ENCODE measurements at regions not wholly inside any gene's neighbourhood (a gene's known extent, or its start where the extent isn't known, plus 50 kb on each side); places are given as distances from the start of the nearest gene placed in this dataset.

DNA sequence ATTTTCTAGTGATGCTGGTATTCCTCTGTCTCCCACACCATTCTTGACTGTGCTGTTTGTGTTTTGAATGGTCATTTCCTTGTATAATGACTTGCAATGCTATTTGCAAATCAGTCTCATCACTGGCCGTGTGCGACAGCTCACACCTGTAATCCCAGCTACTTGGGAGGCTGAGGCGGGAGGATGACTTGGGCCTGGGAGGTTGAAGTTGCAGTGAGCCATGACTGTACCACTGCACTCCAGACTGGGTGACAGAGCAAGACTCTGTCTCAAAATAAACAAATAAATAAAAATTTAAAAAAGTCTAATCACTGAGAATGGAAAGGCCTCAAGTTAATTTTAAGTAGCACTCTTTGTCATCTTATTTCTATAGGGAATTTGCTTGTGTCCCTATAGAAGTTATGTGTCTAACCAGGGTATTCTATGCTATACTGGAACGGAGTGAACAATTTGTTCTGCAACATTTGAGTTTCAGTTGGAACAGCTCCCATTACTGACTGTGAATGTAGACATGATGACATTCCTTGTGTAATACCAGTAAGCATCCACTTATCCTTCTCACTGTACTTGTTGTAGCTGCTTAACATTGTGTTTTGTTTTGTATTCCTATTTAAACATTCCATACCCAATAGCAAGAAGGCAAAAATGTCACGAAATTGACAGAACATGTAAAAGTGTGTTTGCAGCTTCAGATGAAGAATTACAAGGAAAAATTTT, 126.3 kb downstream of the MGST1 start:
- Histone ChIP-seq H3K27ac (ENCODE audit: insufficient read length, low read depth, low read length) (no peak overlapping the region), H3K9ac (ENCODE audit: extremely low read depth, insufficient read length, low read length) (no peak overlapping the region), H3K4me2 (ENCODE audit: insufficient read depth, insufficient read length, low read length) (no peak overlapping the region), H2BK12ac (ENCODE audit: insufficient read length, low read depth, low read length) (no peak overlapping the region), H2BK120ac (ENCODE audit: low read depth, low read length, poor library complexity, severe bottlenecking) (no peak overlapping the region), H4K20me1 (ENCODE audit: control insufficient read depth, insufficient read depth, insufficient read length) (no peaks in the 10 kb centered on the region), H3K14ac (ENCODE audit: insufficient read depth, low read length) (no peak overlapping the region), H4K8ac (replicated peaks; ENCODE audit: insufficient read length, low read depth, low read length) (no peak overlapping the region), H3T11ph (ENCODE audit: low read length) (no peak overlapping the region), H3K18ac (ENCODE audit: insufficient read length, low read depth, low read length) (no peak overlapping the region), H3K79me1 (ENCODE audit: insufficient read depth, low read depth, low read length, poor library complexity, severe bottlenecking) (no peaks in the 10 kb centered on the region), H3K79me2 (ENCODE audit: insufficient read depth, low read length) (no peaks in the 10 kb centered on the region), H4K5ac (ENCODE audit: insufficient read length, low read depth, low read length) (no peak overlapping the region), H2BK5ac (ENCODE audit: insufficient read length, low read length) (no peak overlapping the region), H3K56ac (ENCODE audit: insufficient read length, low read depth, low read length) (no peak overlapping the region), H3K9me3 (ENCODE audit: control insufficient read depth, low read depth, low read length) (no peaks in the 10 kb centered on the region), H3K4ac (ENCODE audit: low read depth, low read length) (no peak overlapping the region), H3K23me2 (ENCODE audit: insufficient read length, low read depth, low read length, poor library complexity, severe bottlenecking) (no peaks in the 10 kb centered on the region), H2AFZ (ENCODE audit: low read length) (no peak overlapping the region), H2AK5ac (ENCODE audit: insufficient read length, low read length) (no peak overlapping the region), H3K27me3 (ENCODE audit: insufficient read depth, low read length) (no peaks in the 10 kb centered on the region), H2BK15ac (ENCODE audit: low read depth, low read length) (no peak overlapping the region), H2BK20ac (ENCODE audit: low read depth, low read length, poor library complexity, severe bottlenecking) (no peak overlapping the region), H3K4me1 (ENCODE audit: insufficient read depth, low read length) (no peaks in the 10 kb centered on the region), H4K91ac (ENCODE audit: insufficient read length, low read depth, low read length) (no peak overlapping the region), H3K23ac (ENCODE audit: insufficient read length, low read depth, low read length) (no peak overlapping the region)
- no peak overlapping the region for H3K4me3 Mint-ChIP-seq
- no CpG with 5 or more reads among the region's 5 CpGs for WGBS (ENCODE audit: extremely low coverage, insufficient read length, low lambda C conversion rate)
- no peak overlapping the region for H3K27ac Mint-ChIP-seq
- no peaks in the 10 kb centered on the region for H3K4me1 Mint-ChIP-seq
- TF ChIP-seq, protein P1, sequence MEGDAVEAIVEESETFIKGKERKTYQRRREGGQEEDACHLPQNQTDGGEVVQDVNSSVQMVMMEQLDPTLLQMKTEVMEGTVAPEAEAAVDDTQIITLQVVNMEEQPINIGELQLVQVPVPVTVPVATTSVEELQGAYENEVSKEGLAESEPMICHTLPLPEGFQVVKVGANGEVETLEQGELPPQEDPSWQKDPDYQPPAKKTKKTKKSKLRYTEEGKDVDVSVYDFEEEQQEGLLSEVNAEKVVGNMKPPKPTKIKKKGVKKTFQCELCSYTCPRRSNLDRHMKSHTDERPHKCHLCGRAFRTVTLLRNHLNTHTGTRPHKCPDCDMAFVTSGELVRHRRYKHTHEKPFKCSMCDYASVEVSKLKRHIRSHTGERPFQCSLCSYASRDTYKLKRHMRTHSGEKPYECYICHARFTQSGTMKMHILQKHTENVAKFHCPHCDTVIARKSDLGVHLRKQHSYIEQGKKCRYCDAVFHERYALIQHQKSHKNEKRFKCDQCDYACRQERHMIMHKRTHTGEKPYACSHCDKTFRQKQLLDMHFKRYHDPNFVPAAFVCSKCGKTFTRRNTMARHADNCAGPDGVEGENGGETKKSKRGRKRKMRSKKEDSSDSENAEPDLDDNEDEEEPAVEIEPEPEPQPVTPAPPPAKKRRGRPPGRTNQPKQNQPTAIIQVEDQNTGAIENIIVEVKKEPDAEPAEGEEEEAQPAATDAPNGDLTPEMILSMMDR (conservative IDR thresholded peaks at IDR 0.05): no peak
- H3K27me3 Mint-ChIP-seq (ENCODE audit: low read depth): no peaks in the 10 kb centered on the region
- no peak for DNase-seq
- no peaks in the 10 kb centered on the region for H3K9me3 Mint-ChIP-seq
- no peaks in the 10 kb centered on the region for H3K36me3 Mint-ChIP-seq (ENCODE audit: insufficient read depth in 1 of 3, low read depth in 3 of 3)
